ENCODE measurements at regions not wholly inside any gene's neighbourhood (a gene's known extent, or its start where the extent isn't known, plus 50 kb on each side); places are given as distances from the start of the nearest gene placed in this dataset.

DNA sequence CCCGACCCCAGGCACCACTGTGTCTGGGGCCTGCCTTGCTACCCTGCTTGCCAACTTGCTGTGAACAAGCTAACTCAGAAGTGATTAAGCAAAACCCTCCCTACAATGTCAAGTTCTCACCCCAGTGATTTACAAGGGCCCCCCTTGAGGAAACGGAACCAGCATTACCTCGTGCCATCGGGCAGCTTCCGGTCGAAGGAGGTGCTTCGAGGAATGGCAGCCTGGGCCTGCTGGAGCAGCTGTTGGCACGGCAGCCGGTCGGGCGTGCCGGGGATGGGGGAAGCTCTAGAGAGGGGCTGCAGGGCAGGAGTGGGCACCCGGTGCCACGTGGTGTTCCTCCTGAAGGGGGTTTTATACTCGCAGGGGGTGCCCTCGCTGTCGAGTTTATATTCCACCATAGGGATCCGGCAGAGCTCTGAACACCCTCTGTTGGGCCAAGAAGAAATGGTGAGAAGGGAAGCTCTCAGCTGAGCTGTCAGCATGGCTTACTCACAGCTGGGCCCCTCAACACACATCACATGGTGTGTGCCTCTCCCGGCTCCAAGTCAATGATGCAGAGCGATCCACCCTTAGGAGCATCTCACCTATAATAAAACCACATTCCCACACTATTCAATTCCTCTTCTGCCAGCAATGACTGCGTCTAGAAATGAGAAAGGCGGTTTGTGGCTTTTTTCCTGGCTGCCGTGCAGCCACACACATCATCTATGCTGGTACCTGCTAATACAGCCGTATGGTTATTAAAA, 184.4 kb downstream of the SIPA1L2 start:
- no peak overlapping the region for H2BK12ac ChIP-seq (ENCODE audit: low read depth, low read length)
- no peak overlapping the region for H3K4ac ChIP-seq (replicated peaks; ENCODE audit: insufficient read length, low read depth, low read length)
- no peak overlapping the region for H4K91ac ChIP-seq (replicated peaks; ENCODE audit: insufficient read length, low read length)
- no peak overlapping the region for H2AFZ ChIP-seq (ENCODE audit: low read length)
- no peaks in the 10 kb centered on the region for H3K79me2 ChIP-seq (ENCODE audit: control insufficient read depth in 1 of 2, insufficient read depth in 2 of 2, low read length in 2 of 2)
- H3K9me3 ChIP-seq (ENCODE audit: insufficient read depth in 2 of 2, low read depth in 1 of 2, low read length in 1 of 2): no peaks in the 10 kb centered on the region
- H3K4me3 ChIP-seq (ENCODE audit: extremely low read depth in 1 of 4, insufficient read depth in 2 of 4, low read depth in 3 of 4, low read length in 4 of 4): no peak overlapping the region
- no peaks in the 10 kb centered on the region for H4K20me1 ChIP-seq (replicated peaks in 1 of 2; ENCODE audit: control insufficient read depth in 1 of 2, insufficient read depth in 2 of 2, low read length in 2 of 2)
- H3K23me2 ChIP-seq (ENCODE audit: low read depth, low read length): no peaks in the 10 kb centered on the region
- no peak overlapping the region for H3K9ac ChIP-seq (replicated peaks in 1 of 4; ENCODE audit: extremely low read depth in 1 of 4, low read depth in 3 of 4, low read length in 3 of 4)
- 92% methylated on average over 24 of the region's 24 CpGs; no CpG with 5 or more reads in 1 of the 2 experiments for WGBS, 2 experiments (ENCODE audit: extremely low coverage in 1 of 2, insufficient coverage in 1 of 2, insufficient read length in 1 of 2, insufficient replicate concordance in 2 of 2, low coverage in 1 of 2, low lambda C conversion rate in 2 of 2, missing lambda C conversion rate in 1 of 2)
- no peak overlapping the region for H3K27ac ChIP-seq (ENCODE audit: low read depth, low read length)
- no peaks in the 10 kb centered on the region for H3K79me1 ChIP-seq (ENCODE audit: low read depth, low read length)
- H3K23ac ChIP-seq (ENCODE audit: insufficient read length): no peak overlapping the region
- no peak overlapping the region for H2BK15ac ChIP-seq (ENCODE audit: low read length)
- CTCF ChIA-PET (ENCODE audit: partially characterized antibody): interaction anchor here (0.7 to 1.3 kb wide), 2 partner anchors 9 to 22 kb away, joined by 3 read pairs; no protein-coding TSS in a partner anchor
- no peak overlapping the region for H3K4me2 ChIP-seq (ENCODE audit: insufficient read depth in 1 of 2, low read depth in 2 of 2, low read length in 2 of 2)
- H4K8ac ChIP-seq (ENCODE audit: extremely low read depth, insufficient read depth, low read length): no peak overlapping the region
- no peaks in the 10 kb centered on the region for H3K4me1 ChIP-seq (replicated peaks in 1 of 4; ENCODE audit: control insufficient read depth in 3 of 4, insufficient read depth in 4 of 4, low read length in 3 of 4)
- DNase-seq (ENCODE audit: low read depth in 1 of 2, low spot score in 2 of 2) (no peak), FAIRE-seq (no peak)
- H2BK120ac ChIP-seq (replicated peaks; ENCODE audit: low read depth, low read length): no peak overlapping the region
- H3K36me3 ChIP-seq (ENCODE audit: control insufficient read depth in 2 of 4, insufficient read depth in 4 of 4, low read length in 3 of 4): no peaks in the 10 kb centered on the region
- no peaks in the 10 kb centered on the region for H3K27me3 ChIP-seq (replicated peaks in 1 of 4; ENCODE audit: control insufficient read depth in 3 of 4, extremely low read depth in 1 of 4, insufficient read depth in 3 of 4, low read length in 3 of 4)
- TF ChIP-seq CHD2 (IDR thresholded peaks at IDR 0.05; ENCODE audit: low read length): no peak
- no peak for TF ChIP-seq NANOG (IDR thresholded peaks at IDR 0.05; ENCODE audit: insufficient read depth, low read depth, low read length, poor library complexity, severe bottlenecking)
- TF ChIP-seq EGR1 (IDR thresholded peaks at IDR 0.05; ENCODE audit: borderline replicate concordance, low read depth, low read length): no peak
- TF ChIP-seq NRF1 (IDR thresholded peaks at IDR 0.05; ENCODE audit: low read depth, low read length): no peak
- TF ChIP-seq RXRA (IDR thresholded peaks at IDR 0.05; ENCODE audit: insufficient read depth, low read depth, low read length): no peak
- no peak for TF ChIP-seq SRF (IDR thresholded peaks at IDR 0.05; ENCODE audit: low read depth, low read length)
- POLR2A ChIA-PET (ENCODE audit: partially characterized antibody): interaction anchor here (0.8 kb wide), 1 partner anchor 13 kb away, joined by 3 read pairs; no protein-coding TSS in a partner anchor
- no peak overlapping the region for H2AK5ac ChIP-seq (ENCODE audit: low read depth, low read length)
- H3K14ac ChIP-seq (ENCODE audit: insufficient read length): no peak overlapping the region
- no peak overlapping the region for H3K56ac ChIP-seq (replicated peaks; ENCODE audit: insufficient read length, low read depth, low read length)
- no peak overlapping the region for H3K18ac ChIP-seq (ENCODE audit: extremely low read depth, low read length)
- H2BK20ac ChIP-seq (ENCODE audit: low read length): no peak overlapping the region
- no peak overlapping the region for H4K5ac ChIP-seq (ENCODE audit: insufficient read length, low read depth, low read length)
- no peak overlapping the region for H2BK5ac ChIP-seq (ENCODE audit: low read depth, low read length)

Measured in H1 (cell line).